Mucosa of descending colon (tissue), 3 donors: ENCODE measurements at regions not wholly inside any gene's neighbourhood (a gene's known extent, or its start where the extent isn't known, plus 50 kb on each side); places are given as distances from the start of the nearest gene placed in this dataset.

ENCODE experiments used
- ATAC-seq: fragments of 200-7000 bp; cut with Tn5 transposase; one replicate; pipeline ENCODE4 v1.9.1; 2020; ENCODE audit warnings: mild to moderate bottlenecking, moderate library complexity
- DNase-seq, 3 donors: peaks; one replicate each; pipeline ENCODE4 v3.0.0-alpha.2; 2020
- H3K36me3 ChIP-seq: fragments of 200-600 bp; one replicate; pipeline ENCODE4 v1.8.0; 2021; ENCODE audit warnings: low read depth, mild to moderate bottlenecking
- H3K4me1 ChIP-seq: fragments of 200-600 bp; one replicate; pipeline ENCODE4 v1.8.0; 2021; ENCODE audit warnings: low read depth, mild to moderate bottlenecking
- H3K4me3 ChIP-seq: fragments of 200-600 bp; one replicate; pipeline ENCODE4 v1.8.0; 2021; ENCODE audit warnings: mild to moderate bottlenecking
- H3K9me3 ChIP-seq: fragments of 200-600 bp; one replicate; pipeline ENCODE4 v1.8.0; 2021; ENCODE audit warnings: mild to moderate bottlenecking
- CTCF ChIP-seq: fragments of 200-600 bp; IDR thresholded peaks from one replicate; pipeline ENCODE4 v1.8.0; 2022; ENCODE audit warnings: antibody characterized with exemption, mild to moderate bottlenecking
- intact Hi-C, 2 donors: fragments of 100-400 bp; cut with DNase I in 1 of 2; cut with micrococcal nuclease in 1 of 2; formaldehyde crosslinking; loops; one replicate each; pipeline versions ENCODE4 v1.11.0 to v1.11.1; 2022; cut with DNase I, micrococcal nuclease
- donor health status: DM: no; HTN: no; CAD: no; lungs with moderate emphysema.
- donor health status: DM: no; HTN: no; CAD: no.
- donor health status: DM: no; HTN: yes; CAD: no.

GRCh38 chr7:135825406-135825805 lies 76.8 kb upstream of the FAM180A start:
- DNase-seq (no peak), ATAC-seq (no peak)
- Histone ChIP-seq H3K4me1 (no peaks in the 10 kb centered on the region), H3K4me3 (no peak overlapping the region), H3K36me3 (no peaks in the 10 kb centered on the region), H3K9me3 (no peaks in the 10 kb centered on the region)
- TF ChIP-seq CTCF: no peak
- intact Hi-C loops: no loop called here

GRCh38 chr7:135822376-135822775 lies 73.8 kb upstream of the FAM180A start:
- DNase-seq: no peak
- no peak overlapping the region for H3K4me3 ChIP-seq

DNA sequence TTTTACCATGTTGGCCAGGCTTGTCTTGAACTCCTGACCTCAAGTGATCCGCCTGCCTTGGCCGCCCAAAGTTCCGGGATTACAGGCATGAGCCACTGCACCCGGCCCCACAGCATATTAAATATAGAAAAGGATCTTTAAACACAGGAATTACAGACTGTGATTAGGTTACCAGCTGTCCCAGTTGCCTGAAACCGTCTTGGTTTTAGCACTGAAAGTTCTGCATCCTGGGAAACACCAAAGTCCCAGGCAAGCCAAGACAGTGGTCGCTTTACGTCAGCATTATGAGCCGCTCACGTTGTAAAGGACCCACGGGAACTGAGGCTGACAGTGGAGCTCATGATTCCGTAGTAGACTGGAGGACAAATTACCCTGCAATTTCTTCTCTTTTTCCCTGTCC lies 69.0 kb upstream of the FAM180A start:
- no peaks in the 10 kb centered on the region for H3K4me1 ChIP-seq
- no peaks in the 10 kb centered on the region for H3K9me3 ChIP-seq
- intact Hi-C loops: no loop called here
- no peak for TF ChIP-seq CTCF
- no peak for ATAC-seq
- no peaks in the 10 kb centered on the region for H3K36me3 ChIP-seq
- no peak for DNase-seq
- no peak overlapping the region for H3K4me3 ChIP-seq

More at GRCh38 chr7:135822376-135822775, 73.8 kb upstream of the FAM180A start:
- Histone ChIP-seq H3K4me1 (no peaks in the 10 kb centered on the region), H3K36me3 (no peaks in the 10 kb centered on the region), H3K9me3 (no peaks in the 10 kb centered on the region)
- no peak for ATAC-seq
- TF ChIP-seq CTCF: no peak
- intact Hi-C loops: no loop called here

- no peak for ATAC-seq
- intact Hi-C loops: no loop called here
Measured at GRCh38 chr7:135815033-135815432, 66.4 kb upstream of the FAM180A start.

DNA sequence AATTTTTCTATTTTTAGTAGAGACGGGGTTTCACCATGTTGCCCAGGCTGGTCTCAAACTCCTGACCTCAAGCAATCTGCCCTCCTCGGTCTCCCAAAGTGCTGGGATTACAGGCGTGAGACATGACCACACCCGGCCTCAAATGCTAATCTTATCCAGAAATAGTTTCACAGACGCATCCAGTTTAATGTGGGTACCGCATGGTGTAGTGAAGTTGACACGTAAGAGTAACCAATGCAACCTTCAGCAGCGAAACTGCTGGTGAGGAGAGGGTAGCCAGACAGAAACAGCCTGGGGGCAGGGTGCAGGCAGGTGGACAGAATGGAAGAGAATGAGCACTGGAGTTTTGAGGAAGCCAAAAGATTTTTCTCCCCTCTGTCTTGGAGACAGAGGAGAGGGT lies 63.5 kb upstream of the FAM180A start:
- Histone ChIP-seq H3K9me3 (no peaks in the 10 kb centered on the region), H3K4me1 (no peaks in the 10 kb centered on the region), H3K4me3 (no peak overlapping the region), H3K36me3 (no peaks in the 10 kb centered on the region)
- DNase-seq (no peak), ATAC-seq (no peak)
- intact Hi-C loops: no loop called here
- no peak for TF ChIP-seq CTCF

More at GRCh38 chr7:135815033-135815432, 66.4 kb upstream of the FAM180A start:
- no peak for TF ChIP-seq CTCF
- DNase-seq: no peak
- H3K4me3 ChIP-seq: no peak overlapping the region
- no peaks in the 10 kb centered on the region for H3K4me1 ChIP-seq
- no peaks in the 10 kb centered on the region for H3K36me3 ChIP-seq
- no peaks in the 10 kb centered on the region for H3K9me3 ChIP-seq

GRCh38 chr7:135811506-135811905 lies 62.9 kb upstream of the FAM180A start:
- Histone ChIP-seq H3K4me1 (no peaks in the 10 kb centered on the region), H3K4me3 (no peak overlapping the region), H3K36me3 (no peaks in the 10 kb centered on the region), H3K9me3 (no peaks in the 10 kb centered on the region)
- TF ChIP-seq CTCF: no peak
- peak; percentile 13 for ATAC-seq
- no peak for DNase-seq
- intact Hi-C loops: no loop called here
